ENCODE measurements at regions not wholly inside any gene's neighbourhood (a gene's known extent, or its start where the extent isn't known, plus 50 kb on each side); places are given as distances from the start of the nearest gene placed in this dataset.

DNA sequence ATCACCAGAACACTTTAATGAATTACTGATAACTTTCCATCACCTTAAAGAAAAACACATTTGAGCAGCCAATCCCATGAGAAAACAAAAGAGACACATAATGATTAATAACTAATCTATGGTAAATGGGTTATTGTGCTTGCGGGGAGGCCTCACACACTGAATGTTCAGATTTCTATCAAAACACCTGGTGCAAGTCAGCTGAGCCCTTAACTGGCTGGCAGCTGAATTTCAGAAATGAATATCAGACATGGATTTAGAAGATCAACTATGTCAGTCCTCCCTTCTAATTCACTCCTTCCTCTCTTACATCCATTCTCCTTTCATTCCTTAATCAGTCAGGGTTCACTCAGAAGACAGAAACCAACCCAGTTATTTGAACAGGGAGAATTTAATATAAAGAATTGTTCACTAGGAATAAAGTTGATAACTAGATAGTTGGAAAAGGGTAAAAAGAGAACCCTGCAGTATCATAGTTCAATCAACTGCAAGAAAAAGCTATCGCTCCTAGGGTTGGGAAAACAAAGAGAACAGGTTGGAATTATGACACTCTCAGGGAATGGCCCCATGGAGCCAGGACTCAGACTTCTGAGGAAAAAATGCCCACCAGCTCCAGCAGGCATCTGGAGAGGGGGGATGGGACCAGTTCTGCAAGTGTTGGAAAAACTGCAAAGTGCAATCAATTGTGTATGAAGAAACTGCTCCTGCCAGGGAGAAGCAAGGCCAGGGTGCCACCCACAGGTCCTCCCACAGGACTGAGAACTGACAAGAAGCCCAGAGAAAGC is 577.1 kb upstream of the CDH5 start:
- no peak for DNase-seq (ENCODE audit: low spot score)

DNA sequence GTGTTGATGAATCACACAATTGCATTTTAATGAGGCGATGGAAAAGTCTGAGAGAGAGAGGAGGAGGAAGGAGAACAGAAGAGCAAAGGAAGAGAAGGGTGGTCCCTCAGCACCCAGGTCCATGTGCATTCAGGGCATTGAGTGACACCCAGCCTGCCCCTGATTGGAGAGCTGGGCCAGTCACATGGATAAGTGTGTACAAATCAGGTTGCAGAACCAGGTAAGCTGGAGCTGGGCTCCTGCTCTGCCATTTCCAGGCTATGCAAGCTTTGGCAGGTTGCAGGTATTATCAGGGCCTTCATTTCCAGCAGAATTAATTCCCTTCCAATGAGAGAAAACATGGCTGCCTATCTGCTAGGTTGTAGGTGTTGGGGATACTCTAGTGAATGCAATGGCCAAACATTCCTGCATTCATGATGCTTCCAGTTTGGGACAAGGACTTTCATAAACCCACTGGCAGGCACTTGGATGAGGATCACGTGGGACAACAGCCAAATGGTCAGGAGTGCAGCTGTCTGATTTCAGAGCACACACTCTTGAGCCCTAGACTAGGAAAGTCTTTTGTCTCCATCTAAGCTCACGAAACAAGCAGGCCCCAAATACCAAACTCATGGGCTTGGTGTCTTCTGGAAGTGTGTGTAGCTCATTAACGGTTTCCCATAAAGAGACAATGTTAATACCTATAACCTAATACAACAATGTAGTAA is 577.9 kb upstream of the CDH5 start:
- DNase-seq (ENCODE audit: low spot score): no peak

DNA sequence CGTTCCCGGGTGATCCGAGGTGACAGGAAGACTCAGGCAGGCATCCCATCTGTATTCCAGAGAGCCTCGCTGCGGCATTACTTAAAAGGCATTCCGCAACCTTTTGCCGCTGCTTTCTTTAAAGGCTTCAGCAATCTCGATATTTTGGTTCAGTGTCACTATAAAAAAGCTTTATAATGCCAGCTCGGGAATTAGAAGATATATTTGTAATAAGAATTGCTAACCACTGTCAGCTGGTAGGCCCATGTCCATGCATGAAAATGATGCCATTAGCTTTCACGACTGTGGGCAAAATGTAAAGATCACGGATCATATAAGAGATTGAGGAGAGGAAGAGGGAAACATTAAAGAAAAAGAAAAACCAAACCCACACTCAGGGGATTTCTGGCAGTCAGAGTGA is 578.6 kb upstream of the CDH5 start:
- no peak for DNase-seq (ENCODE audit: low spot score)

DNA sequence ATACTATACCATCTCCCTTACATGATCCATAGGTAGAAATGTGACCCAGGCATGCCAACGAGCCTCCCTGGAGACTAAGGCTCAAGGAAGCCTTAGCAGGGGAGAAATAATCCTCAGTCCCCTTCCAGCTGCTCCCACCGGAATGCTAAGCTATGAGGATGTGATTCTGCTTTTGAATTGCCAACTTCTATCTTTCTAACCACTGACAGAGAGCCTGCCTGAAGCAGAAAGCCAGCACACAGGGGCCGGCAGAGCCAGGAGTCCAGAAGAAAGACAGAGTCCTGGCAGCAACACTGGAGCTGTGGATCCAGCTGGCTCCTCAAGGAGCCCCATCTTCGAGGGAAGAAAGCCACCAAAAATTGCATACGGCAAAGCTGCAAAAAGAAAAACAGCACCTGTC is 579.6 kb upstream of the CDH5 start:
- DNase-seq (ENCODE audit: low spot score): no peak

DNA sequence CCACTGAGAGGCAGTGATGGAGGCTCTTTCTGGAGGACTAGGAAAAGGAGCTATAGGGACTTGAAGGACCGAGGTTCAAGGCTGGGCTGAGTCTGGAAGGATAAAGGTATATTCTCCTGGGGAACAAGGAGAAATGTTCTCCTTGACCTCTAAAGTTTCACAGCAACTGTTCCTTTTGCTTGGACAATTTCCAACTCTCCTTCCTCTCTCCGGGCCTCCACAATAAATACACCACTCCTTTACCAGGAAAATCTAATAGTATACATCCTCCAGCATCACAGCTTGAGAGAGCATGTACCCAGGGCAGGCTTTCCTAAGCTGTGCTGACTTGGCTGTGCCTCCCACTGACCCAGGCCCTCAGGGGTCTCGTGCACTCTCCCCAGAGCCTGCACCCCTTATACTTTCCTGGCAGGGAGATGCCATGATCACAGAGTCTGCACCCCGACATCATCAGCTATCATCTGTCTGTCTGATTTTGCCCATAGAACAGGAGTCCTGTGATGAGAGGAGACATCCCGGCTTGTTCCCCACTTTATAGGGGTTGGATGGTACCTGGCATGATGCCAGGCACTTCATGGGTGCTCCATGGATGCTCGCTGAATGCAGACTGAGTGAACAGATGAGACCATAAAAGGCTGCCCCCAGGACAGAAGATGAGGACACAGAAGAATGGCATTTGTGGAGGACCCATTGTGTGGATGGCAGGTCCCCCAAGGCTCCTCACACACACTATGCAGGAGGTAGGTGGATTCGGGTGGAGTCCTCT is 582.6 kb upstream of the CDH5 start:
- no peak for DNase-seq (ENCODE audit: low spot score)

DNA sequence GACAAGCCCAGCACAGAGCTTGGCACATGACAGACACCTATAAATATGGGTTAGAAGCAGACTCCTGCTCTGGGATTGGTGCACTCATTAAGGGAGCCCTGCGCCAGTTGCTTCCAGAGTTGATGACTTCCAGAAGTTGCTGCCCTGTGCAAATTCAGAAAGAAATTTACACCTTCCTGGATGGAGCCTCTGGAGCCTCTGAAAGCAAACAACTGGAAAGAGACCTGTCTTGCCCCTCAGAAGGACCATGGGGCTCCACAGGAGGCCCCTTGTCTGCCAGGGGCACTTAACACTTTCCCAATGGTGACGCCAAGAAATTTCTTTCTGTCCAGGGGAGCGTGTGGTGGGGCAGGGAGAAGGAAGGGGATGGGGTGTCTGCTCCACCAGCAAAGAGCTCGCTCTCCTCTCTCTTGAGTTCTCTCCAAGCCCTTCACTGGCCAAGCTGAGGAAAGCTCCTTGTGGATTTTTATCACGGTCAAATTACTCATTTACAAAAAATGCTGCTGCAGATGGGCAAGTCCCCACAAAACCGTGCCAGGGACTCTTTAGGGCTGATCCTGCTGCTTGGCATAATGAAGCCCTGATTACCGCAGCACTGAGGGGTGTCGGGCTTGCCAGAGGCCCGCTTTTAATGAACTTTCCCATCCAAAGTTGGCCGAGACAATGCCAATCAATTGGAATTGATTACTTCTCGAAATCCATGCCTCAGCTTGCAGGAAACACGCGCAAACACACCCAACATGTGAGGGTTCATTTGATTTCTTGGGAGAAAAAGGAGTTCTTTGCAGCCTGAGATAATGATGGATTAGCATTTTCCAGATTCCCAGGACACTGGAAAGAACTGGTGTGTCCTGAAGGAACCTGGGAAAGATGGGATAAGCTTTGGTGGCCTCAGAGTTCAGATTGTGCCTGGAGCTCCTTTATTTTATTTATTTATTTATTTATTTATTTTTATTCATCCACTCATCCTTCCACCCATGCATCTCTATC is 583.6 kb upstream of the CDH5 start:
- no peak for DNase-seq (ENCODE audit: low spot score)

DNA sequence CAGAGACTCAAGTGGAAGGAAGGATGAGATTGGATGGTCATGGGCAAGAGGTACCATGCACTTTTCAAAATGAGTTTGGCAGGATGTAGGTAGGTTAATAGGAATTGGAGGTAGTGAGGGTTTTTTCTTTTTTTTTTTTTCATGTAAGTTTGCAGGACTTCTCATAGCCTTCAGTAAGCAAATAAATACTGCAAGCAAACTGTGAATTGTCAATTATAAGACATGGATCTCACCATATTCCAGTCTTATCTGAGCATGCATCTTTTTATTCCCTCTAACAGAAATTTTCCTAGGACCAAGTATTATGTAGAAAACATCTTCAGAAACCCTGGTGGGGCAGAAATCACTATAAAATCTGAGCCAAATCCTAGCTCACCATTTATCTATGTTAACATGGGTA is 584.6 kb upstream of the CDH5 start:
- DNase-seq (ENCODE audit: low spot score): no peak

DNA sequence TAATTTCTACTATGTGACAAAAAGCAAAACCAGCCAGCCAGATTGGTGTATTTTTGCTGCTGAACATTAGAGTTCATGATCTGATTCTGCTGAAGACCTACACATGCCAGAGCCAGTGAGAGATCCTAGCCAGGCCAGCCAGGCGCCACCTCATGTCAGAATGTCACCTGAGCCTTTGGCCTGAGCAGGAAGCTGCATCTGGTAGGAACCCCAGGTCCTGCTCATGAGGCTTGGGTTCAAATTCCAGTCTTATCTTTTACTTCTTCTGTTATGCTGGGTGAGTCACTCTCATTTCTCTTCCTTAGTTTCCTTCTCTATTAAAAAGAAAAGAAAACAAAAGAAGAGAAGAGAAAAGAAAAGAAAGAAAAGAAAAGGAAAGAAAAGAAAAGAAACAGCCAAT is 585.1 kb upstream of the CDH5 start:
- DNase-seq (ENCODE audit: low spot score): no peak

DNA sequence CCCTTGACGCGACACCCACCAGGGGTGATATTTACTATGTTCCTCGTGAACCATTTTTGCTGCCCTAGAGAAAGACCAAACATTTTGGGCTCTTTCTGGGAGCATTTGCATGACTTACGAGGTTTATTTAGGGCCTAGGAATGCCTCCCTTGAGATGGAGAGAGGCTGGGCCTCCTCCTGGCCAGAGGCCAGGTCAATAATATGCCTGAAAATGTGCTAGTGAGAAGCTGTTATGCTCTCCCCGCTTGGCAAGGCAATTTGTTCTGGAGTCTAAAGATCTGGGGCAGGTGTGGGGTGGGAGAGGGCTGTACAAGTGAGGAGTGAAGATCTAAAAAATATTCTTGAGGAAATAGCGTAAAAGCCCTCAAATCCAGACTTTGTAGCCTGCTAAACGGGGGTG is 587.3 kb upstream of the CDH5 start:
- DNase-seq (ENCODE audit: low spot score): no peak

DNA sequence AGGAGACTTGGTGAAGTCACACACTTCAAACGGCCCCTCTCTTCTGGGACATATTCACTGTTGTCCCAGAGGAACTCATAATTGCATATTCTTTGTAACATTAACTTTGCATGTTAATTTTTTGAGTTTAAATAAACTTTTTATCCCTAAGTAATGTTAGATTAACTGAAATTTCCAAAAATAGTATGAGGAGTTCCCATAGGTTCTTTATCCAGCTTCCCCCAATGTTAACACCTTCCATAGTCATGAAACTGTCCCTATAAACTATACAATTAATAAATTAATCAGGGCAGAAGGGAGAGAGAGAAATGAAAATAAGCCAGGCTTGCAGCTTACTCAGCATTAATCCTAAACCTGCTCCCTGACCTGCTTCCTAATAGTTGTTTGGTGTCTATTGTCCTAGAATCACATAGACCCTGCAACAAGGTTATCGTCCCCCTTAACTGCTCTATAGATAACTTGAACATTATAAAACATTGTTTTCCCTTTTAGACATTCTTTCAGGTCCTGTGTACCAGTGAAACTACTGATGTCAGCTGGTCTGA is 589.8 kb upstream of the CDH5 start:
- DNase-seq (ENCODE audit: low spot score): no peak

DNA sequence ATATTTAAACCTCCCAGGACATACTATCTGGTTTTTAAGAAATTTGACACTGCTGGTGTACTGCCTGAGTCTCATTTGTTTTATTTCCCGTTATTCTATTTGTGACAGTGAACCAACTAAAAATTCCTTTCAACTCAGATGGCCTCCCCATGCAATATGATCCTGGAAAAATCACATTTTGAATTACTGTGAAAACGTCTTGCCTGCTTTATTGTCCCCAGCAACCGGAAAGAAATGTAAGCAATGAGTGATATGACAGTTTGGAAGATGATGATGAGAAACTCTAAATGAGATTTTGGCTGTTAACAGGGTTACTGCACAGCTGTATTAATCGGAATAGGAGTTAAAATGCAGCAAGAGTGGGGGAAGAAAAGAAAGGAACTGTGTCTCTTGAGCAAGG is 590.7 kb upstream of the CDH5 start:
- no peak for DNase-seq (ENCODE audit: low spot score)

DNA sequence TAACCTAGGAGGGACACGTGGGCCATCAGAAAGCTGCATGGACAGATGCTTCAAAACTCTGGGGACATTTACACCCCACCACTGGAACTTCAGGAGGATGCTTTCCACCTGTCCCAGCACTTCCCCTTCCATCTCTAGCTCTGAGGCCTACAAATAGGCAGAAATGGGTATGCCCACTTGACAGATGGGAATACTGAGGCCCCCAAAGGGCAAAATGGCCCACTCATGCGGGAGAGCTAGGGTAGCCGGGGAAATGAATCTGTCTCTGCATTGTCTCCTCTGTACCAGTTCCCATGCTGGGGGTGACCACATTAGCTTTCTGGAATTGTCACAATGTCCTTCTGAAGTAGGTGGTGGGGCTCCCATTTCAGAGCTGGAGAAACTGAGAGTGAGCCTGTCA is 592.1 kb upstream of the CDH5 start:
- DNase-seq (ENCODE audit: low spot score): no peak

DNA sequence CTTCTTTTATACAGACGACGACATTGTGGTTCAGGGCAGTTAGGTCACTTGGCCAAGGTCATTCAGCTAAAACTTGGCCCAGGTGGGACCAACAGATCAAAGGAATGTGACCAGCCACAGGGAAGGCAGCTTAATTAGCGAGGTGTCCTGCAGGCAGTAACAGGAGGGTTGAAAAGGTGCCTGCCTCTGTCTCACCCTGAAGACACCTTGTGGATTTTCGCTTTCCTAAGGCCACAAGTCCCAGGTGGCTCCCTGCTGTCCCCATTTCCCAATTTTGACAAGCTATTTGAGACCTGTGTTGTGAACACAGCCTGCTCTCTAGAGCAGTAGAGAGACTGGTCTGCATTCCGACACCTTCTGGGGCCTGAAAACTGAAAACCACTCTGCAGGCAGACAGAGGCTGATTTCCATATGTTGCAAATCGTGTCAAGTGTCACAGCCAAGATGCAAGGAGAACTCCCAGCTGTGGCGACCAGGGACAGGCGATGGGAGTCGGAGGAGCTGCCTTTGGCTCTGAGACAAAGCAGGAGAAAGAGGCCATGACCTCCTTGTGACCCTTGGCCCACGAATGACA is 593.1 kb upstream of the CDH5 start:
- DNase-seq (ENCODE audit: low spot score): no peak

DNA sequence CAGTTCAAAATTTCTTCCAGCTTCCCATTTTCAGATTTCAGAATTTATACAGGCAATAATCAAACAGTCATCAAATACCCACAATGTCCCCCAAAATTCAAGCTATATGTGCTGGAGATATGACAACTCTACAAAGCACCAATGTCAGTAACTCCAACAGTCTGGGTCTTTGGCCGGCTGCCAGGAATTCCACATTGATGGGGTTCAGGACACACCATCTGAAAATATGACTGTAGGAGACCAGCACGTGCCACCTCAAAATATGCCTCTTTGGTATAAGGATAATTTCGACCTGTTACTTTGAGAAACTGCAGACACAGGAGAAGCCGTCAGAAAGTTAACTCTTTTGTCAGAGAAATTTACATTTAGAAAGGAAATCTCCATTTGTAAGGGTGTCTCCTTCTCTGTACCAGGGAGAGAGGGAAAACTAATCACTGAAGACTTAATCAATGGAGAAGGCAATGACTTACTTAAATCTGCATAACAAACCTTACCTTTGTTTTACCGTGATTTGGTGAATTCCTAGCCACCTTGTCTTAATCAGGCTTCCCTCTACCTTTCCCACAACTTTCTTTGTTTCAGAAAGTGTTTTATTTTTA is 594.3 kb upstream of the CDH5 start:
- no peak for DNase-seq (ENCODE audit: low spot score)

DNA sequence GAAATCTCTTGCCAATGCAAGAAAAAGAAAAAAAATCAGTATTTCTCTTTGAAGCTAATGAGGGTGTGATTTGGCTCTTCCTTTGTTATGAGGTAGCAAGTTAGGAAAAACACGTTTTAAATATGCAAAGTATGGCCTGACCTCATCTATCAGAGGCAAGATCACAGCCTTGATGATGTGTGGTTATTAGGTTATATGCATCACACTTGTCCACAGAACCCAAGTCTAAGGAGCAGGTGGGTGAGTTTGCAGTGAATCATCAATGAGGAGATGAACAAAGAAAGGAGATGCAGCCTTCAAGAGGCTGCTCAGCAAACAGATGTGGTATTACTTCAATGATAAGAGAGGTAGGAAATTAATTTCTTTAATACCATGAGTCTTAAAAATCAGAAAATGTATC is 594.8 kb upstream of the CDH5 start:
- DNase-seq (ENCODE audit: low spot score): no peak

DNA sequence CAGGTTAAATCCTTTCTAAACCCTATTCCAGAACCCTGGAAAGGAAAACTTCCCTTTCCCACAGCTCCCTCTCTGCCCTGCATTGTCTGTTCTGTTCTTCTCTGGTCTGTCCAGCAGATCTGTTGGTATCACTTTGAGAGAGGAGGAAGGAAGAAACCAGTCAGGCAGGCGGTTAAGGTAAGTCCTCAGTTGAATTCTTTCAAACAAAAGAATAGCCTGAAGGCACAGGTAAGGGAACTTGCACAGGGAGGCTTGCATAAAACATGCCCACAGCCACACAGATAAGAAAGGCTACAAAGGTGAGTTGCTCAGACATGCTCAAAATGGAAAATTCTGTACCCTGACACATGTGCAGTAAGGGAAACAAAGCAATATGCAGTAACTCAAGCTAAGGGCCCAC is 595.7 kb upstream of the CDH5 start:
- no peak for DNase-seq (ENCODE audit: low spot score)

DNA sequence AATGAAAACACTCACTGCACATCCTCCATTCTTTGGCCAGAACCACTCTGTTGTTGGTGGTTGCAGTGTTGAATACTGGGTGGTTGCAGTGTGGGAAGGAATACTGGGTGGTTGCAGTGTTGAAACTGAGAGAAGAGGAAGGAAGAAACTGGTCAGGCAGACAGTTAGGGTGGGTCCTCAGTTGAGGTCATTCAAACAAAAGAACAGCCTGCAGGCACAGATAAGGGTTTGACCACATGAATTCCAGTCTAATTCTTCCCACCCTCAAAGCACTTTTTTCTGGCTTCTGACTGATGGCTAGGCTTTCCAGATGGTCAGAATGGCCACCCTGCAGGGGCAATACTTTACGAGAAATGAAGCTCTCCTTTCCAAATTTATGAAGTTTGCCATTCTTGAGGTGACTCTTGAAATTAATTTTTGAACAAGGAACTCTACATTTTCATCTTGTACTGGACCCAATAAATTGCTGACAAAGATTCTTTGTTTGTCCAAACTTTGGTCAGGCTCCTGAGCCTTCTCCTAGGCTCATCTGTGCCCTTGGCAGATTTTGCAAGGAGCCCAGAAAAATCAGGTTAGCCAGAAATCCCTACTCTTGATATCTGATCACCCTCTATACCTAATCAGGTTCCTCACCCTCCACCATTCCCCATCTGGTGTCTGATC is 596.6 kb upstream of the CDH5 start:
- no peak for DNase-seq (ENCODE audit: low spot score)

DNA sequence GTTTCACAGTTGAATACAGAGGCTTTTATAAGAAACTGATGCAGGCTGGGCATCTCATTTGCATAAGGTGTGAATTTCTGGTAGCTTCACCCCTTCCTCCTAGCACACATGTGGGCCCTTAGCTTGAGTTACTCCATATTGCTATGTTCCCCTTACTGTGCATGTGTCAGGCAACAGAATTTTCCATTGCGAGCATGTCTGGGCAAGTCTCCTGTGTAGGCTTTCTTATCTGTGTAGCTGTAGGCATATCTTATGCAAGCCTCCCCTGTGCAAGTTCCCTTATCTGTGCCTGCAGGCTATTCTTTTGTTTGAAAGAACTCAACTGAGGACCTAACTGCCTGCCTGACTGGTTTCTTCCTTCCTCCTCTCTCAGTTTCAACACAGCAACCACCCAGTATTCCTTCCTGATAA is 597.4 kb upstream of the CDH5 start:
- no peak for DNase-seq (ENCODE audit: low spot score)

DNA sequence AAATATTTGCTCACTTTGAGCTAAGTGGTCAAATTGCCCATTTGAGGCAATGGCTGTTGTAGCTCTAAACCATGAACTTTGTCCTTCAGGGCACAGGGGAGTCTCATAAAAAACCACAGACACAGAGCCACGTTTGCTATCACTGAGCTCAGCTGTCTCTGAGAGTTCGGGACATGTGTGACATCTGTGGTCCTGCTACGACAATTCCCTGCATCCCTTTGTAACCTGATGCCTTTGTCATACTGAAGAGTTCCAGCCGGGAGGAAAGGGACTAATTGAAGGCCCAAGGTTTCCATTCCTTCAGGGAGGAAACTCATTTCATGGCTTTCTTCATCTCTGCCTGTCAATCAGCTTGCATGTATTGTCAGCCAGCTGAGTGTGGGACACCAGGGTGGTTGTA is 599.4 kb upstream of the CDH5 start:
- no peak for DNase-seq (ENCODE audit: low spot score)

DNA sequence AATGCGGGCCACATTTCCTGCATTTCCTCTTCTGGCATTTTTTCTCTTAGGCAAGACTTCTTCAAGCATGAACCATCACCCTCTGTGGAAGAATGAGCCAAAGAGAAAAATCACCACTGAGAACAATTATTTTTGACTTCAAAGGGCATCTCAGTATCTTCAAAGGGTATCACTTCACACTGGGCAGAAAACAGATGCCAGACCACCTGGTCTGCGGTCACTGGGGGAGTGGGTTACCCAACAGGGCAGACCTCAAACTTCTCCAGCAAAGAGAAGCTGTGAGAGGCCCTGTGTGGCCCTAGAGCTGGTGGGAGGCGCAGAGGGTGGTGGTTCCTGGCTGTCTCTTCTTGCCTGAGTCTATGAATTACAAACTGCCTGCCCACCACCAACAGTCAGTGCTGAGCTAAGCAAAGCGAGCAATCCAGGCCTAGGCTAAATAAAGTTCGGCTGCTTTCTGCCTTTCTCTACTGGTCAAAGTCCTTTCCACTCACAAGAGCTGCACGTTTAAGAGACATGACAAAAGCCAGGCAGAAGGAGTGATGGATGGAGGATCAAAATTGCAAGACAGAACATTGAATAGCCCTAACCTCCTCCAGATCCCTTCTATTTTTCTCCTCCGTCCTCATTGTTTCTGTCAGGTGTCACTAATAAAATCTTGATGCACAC is 602.7 kb upstream of the CDH5 start:
- no peak for DNase-seq (ENCODE audit: low spot score)
